Lower leg skin (tissue), 4 donors: ENCODE measurements at regions not wholly inside any gene's neighbourhood (a gene's known extent, or its start where the extent isn't known, plus 50 kb on each side); places are given as distances from the start of the nearest gene placed in this dataset.

Experiments
- DNase-seq, 2 donors: peaks; one replicate each; pipeline ENCODE4 v3.0.0-alpha.2; 2019; ENCODE audit warnings: low spot score in 2 of 2
- H3K4me3 ChIP-seq: fragments of 200-600 bp; sonication (generic); 2 replicates; pipeline ENCODE4 v1.5.1; 2017; ENCODE audit warnings: mild to moderate bottlenecking, low read depth; ENCODE audit not compliant: poor library complexity, severe bottlenecking
- POLR2A ChIP-seq, 2 donors: fragments of 450-650 bp; IDR thresholded peaks; one replicate each; pipeline ENCODE4 v1.6.1; 2016 to 2017; ENCODE audit warnings: antibody characterized with exemption in 2 of 2, mild to moderate bottlenecking in 1 of 2, moderate library complexity in 1 of 2
- WGBS, 2 donors: methylation state at CpG; one replicate each; pipeline ENCODE4 v1.1.5; 2018; 5-methylcytosine and 5-hydroxymethylcytosine counted together
- intact Hi-C: fragments of 100-400 bp; cut with DNase I; formaldehyde crosslinking; loops from one replicate; pipeline ENCODE4 v1.15.0; 2023; ENCODE audit warnings: low total_unique reads
- TF ChIP-seq, protein P1 (sequence below), 3 donors: fragments of 450-650 bp; IDR thresholded peaks; one replicate each; pipeline ENCODE4 v1.5.1; 2016; ENCODE audit warnings: antibody characterized with exemption in 3 of 3, mild to moderate bottlenecking in 3 of 3, moderate library complexity in 2 of 3

DNA sequence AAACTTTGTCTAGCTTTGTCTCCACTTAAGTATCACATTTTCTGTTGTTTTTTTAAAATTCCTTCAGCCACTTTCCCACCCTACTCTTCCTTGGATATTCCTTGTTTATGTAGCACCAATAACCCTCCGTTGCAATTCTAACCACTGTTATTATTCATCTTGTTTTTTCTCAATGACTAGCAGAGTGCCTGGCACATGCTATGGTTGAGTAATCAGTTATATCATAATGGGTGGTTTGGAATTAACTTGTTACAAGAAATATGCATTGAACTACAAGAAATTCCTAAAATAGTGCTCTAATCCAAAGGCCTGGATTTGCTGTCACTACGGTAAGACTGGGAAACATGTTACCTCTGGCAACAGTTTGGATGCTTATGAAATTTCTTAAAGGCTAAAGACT lies 756.6 kb downstream of the NOVA1 start:
- DNase-seq, result no peak
- TF ChIP-seq, protein P1, sequence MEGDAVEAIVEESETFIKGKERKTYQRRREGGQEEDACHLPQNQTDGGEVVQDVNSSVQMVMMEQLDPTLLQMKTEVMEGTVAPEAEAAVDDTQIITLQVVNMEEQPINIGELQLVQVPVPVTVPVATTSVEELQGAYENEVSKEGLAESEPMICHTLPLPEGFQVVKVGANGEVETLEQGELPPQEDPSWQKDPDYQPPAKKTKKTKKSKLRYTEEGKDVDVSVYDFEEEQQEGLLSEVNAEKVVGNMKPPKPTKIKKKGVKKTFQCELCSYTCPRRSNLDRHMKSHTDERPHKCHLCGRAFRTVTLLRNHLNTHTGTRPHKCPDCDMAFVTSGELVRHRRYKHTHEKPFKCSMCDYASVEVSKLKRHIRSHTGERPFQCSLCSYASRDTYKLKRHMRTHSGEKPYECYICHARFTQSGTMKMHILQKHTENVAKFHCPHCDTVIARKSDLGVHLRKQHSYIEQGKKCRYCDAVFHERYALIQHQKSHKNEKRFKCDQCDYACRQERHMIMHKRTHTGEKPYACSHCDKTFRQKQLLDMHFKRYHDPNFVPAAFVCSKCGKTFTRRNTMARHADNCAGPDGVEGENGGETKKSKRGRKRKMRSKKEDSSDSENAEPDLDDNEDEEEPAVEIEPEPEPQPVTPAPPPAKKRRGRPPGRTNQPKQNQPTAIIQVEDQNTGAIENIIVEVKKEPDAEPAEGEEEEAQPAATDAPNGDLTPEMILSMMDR (IDR thresholded peaks at IDR 0.05), result no peak
- no peak for TF ChIP-seq POLR2A (IDR thresholded peaks at IDR 0.05)
- intact Hi-C loops, result no loop called here
- no peak overlapping the region for H3K4me3 ChIP-seq
- WGBS, 2 donors, result 45 to 49% methylated on average over 2 of the region's 2 CpGs

DNA sequence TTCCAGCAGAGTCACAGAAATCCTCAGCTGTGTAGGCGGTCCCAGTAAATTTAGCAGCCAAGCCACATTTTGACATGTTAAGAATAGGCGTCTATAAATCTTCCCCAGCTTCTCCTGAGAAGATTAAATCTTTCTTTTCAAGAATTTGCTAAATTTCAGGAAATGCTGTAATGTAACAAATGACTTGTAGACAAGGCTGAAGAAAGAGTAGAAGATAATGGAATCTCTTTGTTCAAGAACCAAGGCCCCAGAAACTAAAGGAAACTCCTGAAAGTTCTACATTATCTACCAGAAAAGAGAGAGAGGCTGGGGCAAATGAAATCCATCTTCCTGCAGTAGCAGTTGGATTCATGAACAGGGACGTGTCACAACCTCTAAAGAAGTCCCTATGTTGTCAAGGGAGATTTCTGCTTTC lies 760.3 kb downstream of the NOVA1 start:
- intact Hi-C loops, result no loop called here
- TF ChIP-seq, protein P1 (IDR thresholded peaks at IDR 0.05), result no peak
- no peak for TF ChIP-seq POLR2A (IDR thresholded peaks at IDR 0.05)
- 26 to 37% methylated on average over 3 of the region's 3 CpGs for WGBS, 2 donors
- no peak for DNase-seq
- H3K4me3 ChIP-seq, result no peak overlapping the region

DNA sequence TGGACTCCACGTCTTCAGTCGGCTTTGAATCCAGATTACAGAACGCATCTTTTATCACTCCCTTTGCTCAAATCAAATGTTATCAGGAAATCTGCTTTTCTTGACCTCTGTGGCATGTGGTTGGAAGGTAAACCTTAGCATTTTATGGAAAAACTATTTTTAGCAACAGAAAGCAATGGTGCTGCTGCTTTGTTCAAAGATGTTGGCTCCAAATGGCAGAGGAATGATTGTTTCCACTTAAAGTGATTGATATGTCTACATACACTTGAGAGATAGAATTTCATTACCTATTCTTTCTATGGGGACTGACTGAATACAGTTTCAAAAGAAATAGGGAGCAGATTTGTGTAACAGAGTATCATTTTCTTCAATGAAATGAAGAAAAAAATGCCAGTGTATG lies 761.2 kb downstream of the NOVA1 start:
- WGBS, 2 donors, result 83 to 95% methylated on average over 3 of the region's 3 CpGs
- intact Hi-C loops, result no loop called here
- TF ChIP-seq, protein P1 (IDR thresholded peaks at IDR 0.05), result no peak
- no peak for TF ChIP-seq POLR2A (IDR thresholded peaks at IDR 0.05)

DNA sequence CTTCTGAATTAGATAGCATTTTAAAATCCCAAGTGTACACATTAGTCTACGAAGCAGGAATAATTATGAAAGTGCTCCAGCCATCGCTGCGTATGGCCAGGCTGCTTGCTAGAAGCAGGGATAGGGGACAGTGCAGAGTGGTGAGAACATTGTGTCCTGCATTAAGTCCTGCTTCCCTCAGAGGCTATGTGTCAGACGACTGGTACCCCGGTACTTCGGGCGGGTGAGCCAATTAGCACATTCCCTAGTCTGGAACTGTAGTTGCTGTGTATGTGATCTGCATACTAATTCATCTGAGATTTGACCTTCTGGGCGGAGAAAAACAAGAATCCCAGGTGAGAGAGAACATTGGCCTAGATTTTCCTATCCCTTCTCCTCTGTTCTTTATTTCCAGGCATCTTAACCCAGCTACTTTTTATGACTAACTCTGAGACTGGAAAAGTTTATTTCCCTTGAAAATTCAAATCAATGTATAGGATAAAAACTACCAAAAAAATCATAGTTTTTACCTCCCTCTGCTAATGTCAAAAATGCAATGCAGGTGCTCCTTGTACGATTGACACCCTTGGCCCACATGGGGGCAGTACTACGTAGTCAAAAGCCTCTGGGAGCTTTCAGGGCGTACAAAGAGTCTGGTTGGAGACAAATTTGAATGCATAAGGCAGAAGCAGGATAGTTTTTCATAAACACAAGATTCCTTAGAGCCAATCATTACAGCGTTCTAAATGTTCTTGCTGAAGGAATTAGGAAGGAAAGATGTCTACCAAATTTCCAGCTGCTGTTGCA lies 764.3 kb downstream of the NOVA1 start:
- no peak for TF ChIP-seq POLR2A (IDR thresholded peaks at IDR 0.05)
- TF ChIP-seq, protein P1 (IDR thresholded peaks at IDR 0.05), result no peak
- WGBS, 2 donors, result 55 to 62% methylated on average over 12 of the region's 12 CpGs
- DNase-seq, result no peak
- no peak overlapping the region for H3K4me3 ChIP-seq
- intact Hi-C loops, result no loop called here

More for the DNA sequence above, 761.2 kb downstream of the NOVA1 start:
- DNase-seq, result no peak
- no peak overlapping the region for H3K4me3 ChIP-seq

DNA sequence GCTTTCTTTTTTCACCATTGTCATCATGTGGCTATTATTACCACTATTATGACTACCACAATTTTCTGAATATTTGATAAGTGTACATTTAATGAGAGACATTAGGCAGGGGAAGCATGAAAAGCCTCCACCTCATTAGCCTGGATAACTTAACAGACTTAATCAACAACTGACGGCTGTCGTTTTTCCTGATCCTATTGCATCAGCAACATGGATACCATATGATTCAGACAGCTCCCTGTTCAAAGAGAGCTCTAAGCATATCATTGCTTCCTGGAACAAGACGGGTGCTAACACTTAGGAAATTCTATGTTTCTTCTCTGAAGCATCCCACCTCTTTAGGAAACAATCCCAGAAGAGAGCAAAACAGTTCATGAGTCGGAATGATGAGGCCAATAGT lies 765.2 kb downstream of the NOVA1 start:
- intact Hi-C loops, result no loop called here
- no peak for TF ChIP-seq POLR2A (IDR thresholded peaks at IDR 0.05)
- TF ChIP-seq, protein P1 (IDR thresholded peaks at IDR 0.05), result no peak
- 60 to 73% methylated on average over 4 of the region's 4 CpGs for WGBS, 2 donors
- H3K4me3 ChIP-seq, result no peak overlapping the region
- DNase-seq, result no peak

DNA sequence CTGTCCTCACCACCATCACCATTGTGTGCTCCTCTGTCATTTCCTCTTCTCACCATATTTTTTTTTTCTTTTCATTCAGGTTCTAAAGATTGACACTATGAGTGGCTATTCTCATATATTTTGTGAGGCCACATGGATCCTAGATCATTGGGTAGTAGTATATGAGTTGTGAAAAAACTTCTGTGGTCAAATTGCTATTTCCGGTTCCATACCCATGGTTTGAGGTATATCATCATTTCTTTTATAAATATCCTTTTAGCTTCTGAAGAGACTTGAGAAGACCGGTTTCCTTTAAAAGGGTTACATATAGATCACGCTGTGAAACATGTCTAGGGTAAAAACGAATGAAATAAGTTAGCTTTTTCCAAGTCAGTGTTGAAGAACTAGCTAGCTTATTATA lies 769.3 kb downstream of the NOVA1 start:
- intact Hi-C loops, result no loop called here
- TF ChIP-seq, protein P1 (IDR thresholded peaks at IDR 0.05), result no peak
- no peak for TF ChIP-seq POLR2A (IDR thresholded peaks at IDR 0.05)

More for the DNA sequence above, 769.3 kb downstream of the NOVA1 start:
- H3K4me3 ChIP-seq, result no peak overlapping the region
- DNase-seq, result no peak
- WGBS, 2 donors, result 92 to 93% methylated on average over 4 of the region's 4 CpGs
